ENCODE measurements at regions not wholly inside any gene's neighbourhood (a gene's known extent, or its start where the extent isn't known, plus 50 kb on each side); places are given as distances from the start of the nearest gene placed in this dataset.

- H3K9me3 ChIP-seq: no peaks in the 10 kb centered on the region
- no peak overlapping the region for H3K27ac ChIP-seq
- ATAC-seq (ENCODE audit: insufficient number of reproducible peaks, low FRiP score, low read depth): no peak
- no peaks in the 10 kb centered on the region for H3K36me3 ChIP-seq
- H3K27me3 ChIP-seq (replicated peaks; ENCODE audit: insufficient read depth): no peaks in the 10 kb centered on the region
- no peaks in the 10 kb centered on the region for H3K4me1 ChIP-seq (ENCODE audit: control insufficient read depth in 1 of 2, low read depth in 2 of 2)
- no peak overlapping the region for H3K4me3 ChIP-seq
- no peak for TF ChIP-seq CTCF (IDR thresholded peaks at IDR 0.05)
- no peak for DNase-seq (ENCODE audit: low spot score)
Observed at GRCh38 chr1:58156831-58157230, 389.7 kb downstream of the OMA1 start.

GRCh38 chr1:58156124-58156468, 390.4 kb downstream of the OMA1 start:
- Histone ChIP-seq H3K4me1 (ENCODE audit: control insufficient read depth in 1 of 2, low read depth in 2 of 2) (no peaks in the 10 kb centered on the region), H3K4me3 (no peak overlapping the region), H3K9me3 (no peaks in the 10 kb centered on the region), H3K36me3 (no peaks in the 10 kb centered on the region), H3K27ac (no peak overlapping the region), H3K27me3 (replicated peaks; ENCODE audit: insufficient read depth) (no peaks in the 10 kb centered on the region)
- DNase-seq (ENCODE audit: low spot score) (no peak), ATAC-seq (ENCODE audit: insufficient number of reproducible peaks, low FRiP score, low read depth) (no peak)
- no peak for TF ChIP-seq CTCF (IDR thresholded peaks at IDR 0.05)

- TF ChIP-seq CTCF (IDR thresholded peaks at IDR 0.05): no peak
- no peaks in the 10 kb centered on the region for H3K36me3 ChIP-seq
- ATAC-seq (ENCODE audit: insufficient number of reproducible peaks, low FRiP score, low read depth) (no peak), DNase-seq (ENCODE audit: low spot score) (no peak)
- H3K27me3 ChIP-seq (replicated peaks; ENCODE audit: insufficient read depth): no peaks in the 10 kb centered on the region
- H3K9me3 ChIP-seq: no peaks in the 10 kb centered on the region
- no peak overlapping the region for H3K4me3 ChIP-seq
- no peaks in the 10 kb centered on the region for H3K4me1 ChIP-seq (ENCODE audit: control insufficient read depth in 1 of 2, low read depth in 2 of 2)
- no peak overlapping the region for H3K27ac ChIP-seq
Observed at GRCh38 chr1:58155418-58156123, 391.0 kb downstream of the OMA1 start.

GRCh38 chr1:58154256-58154655, 392.3 kb downstream of the OMA1 start:
- Histone ChIP-seq H3K36me3 (no peaks in the 10 kb centered on the region), H3K9me3 (no peaks in the 10 kb centered on the region), H3K27ac (no peak overlapping the region), H3K4me3 (no peak overlapping the region), H3K27me3 (replicated peaks; ENCODE audit: insufficient read depth) (no peaks in the 10 kb centered on the region), H3K4me1 (ENCODE audit: control insufficient read depth in 1 of 2, low read depth in 2 of 2) (no peaks in the 10 kb centered on the region)
- ATAC-seq (ENCODE audit: insufficient number of reproducible peaks, low FRiP score, low read depth) (no peak), DNase-seq (ENCODE audit: low spot score) (no peak)
- TF ChIP-seq CTCF (IDR thresholded peaks at IDR 0.05): no peak

GRCh38 chr1:58152697-58153096, 393.8 kb downstream of the OMA1 start:
- no peak for DNase-seq (ENCODE audit: low spot score)

More at GRCh38 chr1:58152697-58153096, 393.8 kb downstream of the OMA1 start:
- H3K27me3 ChIP-seq (replicated peaks; ENCODE audit: insufficient read depth): no peaks in the 10 kb centered on the region
- ATAC-seq (ENCODE audit: insufficient number of reproducible peaks, low FRiP score, low read depth): no peak
- H3K9me3 ChIP-seq: no peaks in the 10 kb centered on the region
- H3K27ac ChIP-seq: no peak overlapping the region
- H3K4me1 ChIP-seq (ENCODE audit: control insufficient read depth in 1 of 2, low read depth in 2 of 2): no peaks in the 10 kb centered on the region
- H3K4me3 ChIP-seq: no peak overlapping the region
- no peak for TF ChIP-seq CTCF (IDR thresholded peaks at IDR 0.05)
- no peaks in the 10 kb centered on the region for H3K36me3 ChIP-seq

All from thoracic aorta (tissue), 2 donors.